HUES48 (cell line): ENCODE measurements at regions not wholly inside any gene's neighbourhood (a gene's known extent, or its start where the extent isn't known, plus 50 kb on each side); places are given as distances from the start of the nearest gene placed in this dataset.

Experiments used
- H3K27ac ChIP-seq: one replicate; pipeline ENCODE4 v1.7.0; 2013; ENCODE audit warnings: low read depth, low read length, inconsistent platforms
- H3K27me3 ChIP-seq: 2 replicates; pipeline ENCODE4 v1.6.1; 2013; ENCODE audit warnings: mild to moderate bottlenecking, low read length; ENCODE audit not compliant: control insufficient read depth, insufficient read depth
- H3K36me3 ChIP-seq: 2 replicates; pipeline ENCODE4 v1.6.1; 2013; ENCODE audit warnings: low read length; ENCODE audit not compliant: control insufficient read depth, insufficient read depth
- H3K4me1 ChIP-seq: 2 replicates; pipeline ENCODE4 v1.6.1; 2013; ENCODE audit warnings: mild to moderate bottlenecking, low read length; ENCODE audit not compliant: control insufficient read depth, insufficient read depth
- H3K4me3 ChIP-seq: 2 replicates; pipeline ENCODE4 v1.5.1; 2013; ENCODE audit warnings: mild to moderate bottlenecking, low read depth, low read length
- H3K9ac ChIP-seq: 2 replicates; pipeline ENCODE4 v1.6.1; 2013; ENCODE audit warnings: mild to moderate bottlenecking, low read depth, low read length, moderate library complexity
- H3K9me3 ChIP-seq: 2 replicates; pipeline ENCODE4 v1.6.1; 2013; ENCODE audit warnings: low read length; ENCODE audit not compliant: control insufficient read depth, insufficient read depth

GRCh38 chrX:45823536-45823935 is 622.9 kb upstream of the DIPK2B start:
- Histone ChIP-seq H3K9me3 (no peaks in the 10 kb centered on the region), H3K36me3 (peaks cover 85% of the 10 kb centered on the region), H3K9ac (no peak overlapping the region), H3K27me3 (no peaks in the 10 kb centered on the region), H3K4me1 (no peaks in the 10 kb centered on the region), H3K27ac (no peak overlapping the region), H3K4me3 (no peak overlapping the region)

- no peak overlapping the region for H3K9ac ChIP-seq
- H3K27ac ChIP-seq, result no peak overlapping the region
- H3K27me3 ChIP-seq, result no peaks in the 10 kb centered on the region
- H3K4me1 ChIP-seq, result no peaks in the 10 kb centered on the region
- peaks cover 88% of the 10 kb centered on the region for H3K36me3 ChIP-seq
- H3K4me3 ChIP-seq, result no peak overlapping the region
- no peaks in the 10 kb centered on the region for H3K9me3 ChIP-seq
Observed at GRCh38 chrX:45822124-45822523, 621.4 kb upstream of the DIPK2B start.

GRCh38 chrX:45818913-45819312 is 618.2 kb upstream of the DIPK2B start:
- Histone ChIP-seq H3K27me3 (no peaks in the 10 kb centered on the region), H3K9me3 (no peaks in the 10 kb centered on the region), H3K4me3 (no peak overlapping the region), H3K4me1 (no peaks in the 10 kb centered on the region), H3K9ac (no peak overlapping the region), H3K27ac (no peak overlapping the region), H3K36me3 (peaks cover 86% of the 10 kb centered on the region)

GRCh38 chrX:45815441-45815840 is 614.8 kb upstream of the DIPK2B start:
- Histone ChIP-seq H3K27ac (no peak overlapping the region), H3K4me1 (peaks cover 19% of the 10 kb centered on the region), H3K9ac (no peak overlapping the region), H3K4me3 (no peak overlapping the region), H3K36me3 (peaks cover 74% of the 10 kb centered on the region), H3K9me3 (no peaks in the 10 kb centered on the region), H3K27me3 (no peaks in the 10 kb centered on the region)

- no peak overlapping the region for H3K4me3 ChIP-seq
Observed at GRCh38 chrX:45811326-45811725, 610.6 kb upstream of the DIPK2B start.

GRCh38 chrX:45807572-45808425 is 607.1 kb upstream of the DIPK2B start:
- Histone ChIP-seq H3K4me1 (peaks cover 82% of the 10 kb centered on the region), H3K4me3 (no peak overlapping the region), H3K27me3 (no peaks in the 10 kb centered on the region), H3K36me3 (peaks cover 63% of the 10 kb centered on the region), H3K9me3 (no peaks in the 10 kb centered on the region), H3K9ac (no peak overlapping the region), H3K27ac (peak overlapping the region; percentile 11)

More at GRCh38 chrX:45811326-45811725, 610.6 kb upstream of the DIPK2B start:
- H3K4me1 ChIP-seq, result peaks cover 58% of the 10 kb centered on the region
- H3K36me3 ChIP-seq, result peaks cover 77% of the 10 kb centered on the region
- H3K27ac ChIP-seq, result no peak overlapping the region
- no peaks in the 10 kb centered on the region for H3K9me3 ChIP-seq
- no peaks in the 10 kb centered on the region for H3K27me3 ChIP-seq
- no peak overlapping the region for H3K9ac ChIP-seq

GRCh38 chrX:45806410-45807121 is 605.9 kb upstream of the DIPK2B start:
- Histone ChIP-seq H3K36me3 (peaks cover 52% of the 10 kb centered on the region), H3K9me3 (no peaks in the 10 kb centered on the region), H3K27ac (peak overlapping the region; percentile 21), H3K27me3 (no peaks in the 10 kb centered on the region), H3K9ac (no peak overlapping the region), H3K4me3 (no peak overlapping the region), H3K4me1 (peaks cover 84% of the 10 kb centered on the region)

GRCh38 chrX:45804276-45804675 is 603.6 kb upstream of the DIPK2B start:
- H3K27me3 ChIP-seq, result no peaks in the 10 kb centered on the region
- no peak overlapping the region for H3K4me3 ChIP-seq
- H3K9ac ChIP-seq, result no peak overlapping the region
- H3K4me1 ChIP-seq, result peaks cover 80% of the 10 kb centered on the region
- H3K36me3 ChIP-seq, result peaks cover 55% of the 10 kb centered on the region
- no peaks in the 10 kb centered on the region for H3K9me3 ChIP-seq
- H3K27ac ChIP-seq, result no peak overlapping the region

- peaks cover 56% of the 10 kb centered on the region for H3K36me3 ChIP-seq
- H3K9ac ChIP-seq, result no peak overlapping the region
- H3K9me3 ChIP-seq, result no peaks in the 10 kb centered on the region
- no peak overlapping the region for H3K4me3 ChIP-seq
- H3K27ac ChIP-seq, result peak overlapping the region; percentile 65
- H3K4me1 ChIP-seq, result peaks cover 81% of the 10 kb centered on the region
- no peaks in the 10 kb centered on the region for H3K27me3 ChIP-seq
Observed at GRCh38 chrX:45803383-45803921, 602.8 kb upstream of the DIPK2B start.

GRCh38 chrX:45801554-45801953 is 600.9 kb upstream of the DIPK2B start:
- H3K27me3 ChIP-seq, result no peaks in the 10 kb centered on the region
- H3K27ac ChIP-seq, result no peak overlapping the region
- peaks cover 72% of the 10 kb centered on the region for H3K4me1 ChIP-seq
- H3K36me3 ChIP-seq, result peaks cover 54% of the 10 kb centered on the region
- no peak overlapping the region for H3K4me3 ChIP-seq
- no peaks in the 10 kb centered on the region for H3K9me3 ChIP-seq
- no peak overlapping the region for H3K9ac ChIP-seq
